Gastrocnemius medialis (tissue), 4 donors: ENCODE measurements at regions not wholly inside any gene's neighbourhood (a gene's known extent, or its start where the extent isn't known, plus 50 kb on each side); places are given as distances from the start of the nearest gene placed in this dataset.

Experiments used
- ATAC-seq, 2 donors: fragments of 150-250 bp; one replicate each; pipeline ENCODE4 v1.9.1; 2016
- DNase-seq, 2 donors: peaks; one replicate each; pipeline ENCODE4 v3.0.0-alpha.2; 2019
- H3K27ac ChIP-seq, 4 donors: fragments of 200-600 bp; sonication (generic); 1 replicate in 1 of 4; 2 replicates in 3 of 4; pipeline ENCODE4 v1.5.1; 2016 to 2018; ENCODE audit warnings: mild to moderate bottlenecking in 2 of 4, moderate library complexity in 1 of 4
- H3K27me3 ChIP-seq, 3 donors: fragments of 200-600 bp; sonication (generic) in 2 of 3; 1 replicate in 1 of 3; 2 replicates in 2 of 3; pipeline versions ENCODE4 v1.5.1 to v1.6.0; 2016 to 2019; ENCODE audit warnings: mild to moderate bottlenecking in 1 of 3, moderate library complexity in 1 of 3
- H3K36me3 ChIP-seq, 2 donors: fragments of 200-600 bp; sonication (generic) in 1 of 2; one replicate each; pipeline ENCODE4 v1.5.1; 2017 to 2018
- H3K4me1 ChIP-seq, 2 donors: fragments of 200-600 bp; sonication (generic) in 1 of 2; one replicate each; pipeline ENCODE4 v1.5.1; 2016 to 2017; ENCODE audit warnings: mild to moderate bottlenecking in 2 of 2
- H3K4me3 ChIP-seq, 4 donors: fragments of 200-600 bp; sonication (generic) in 3 of 4; 1 replicate in 1 of 4; 2 replicates in 3 of 4; pipeline ENCODE4 v1.5.1; 2016 to 2019; ENCODE audit warnings: mild to moderate bottlenecking in 2 of 4
- H3K9me3 ChIP-seq, 3 donors: fragments of 200-600 bp; sonication (generic) in 2 of 3; 1 replicate in 1 of 3; 2 replicates in 2 of 3; pipeline ENCODE4 v1.5.1; 2016 to 2019
- CTCF ChIP-seq, 5 experiments: fragments of 450-650 bp in 3 of 5; fragments of 200-600 bp in 2 of 5; sonication (generic) in 2 of 5; IDR thresholded peaks in 4 of 5; conservative IDR thresholded peaks in 1 of 5; 1 replicate in 4 of 5; 2 replicates in 1 of 5; pipeline ENCODE4 v1.5.1; 2016 to 2019; ENCODE audit warnings: antibody characterized with exemption in 5 of 5, mild to moderate bottlenecking in 3 of 5, moderate library complexity in 3 of 5
- POLR2A ChIP-seq, 2 donors: fragments of 450-650 bp; IDR thresholded peaks; one replicate each; pipeline ENCODE4 v1.6.1; 2017; ENCODE audit warnings: antibody characterized with exemption in 2 of 2, mild to moderate bottlenecking in 2 of 2, moderate library complexity in 2 of 2
- in situ Hi-C, 4 donors: fragments of 200-750 bp; cut with MboI; loops; one replicate each; pipeline versions ENCODE4 v1.15.0 to v1.8.0; 2017; ENCODE audit warnings: low sequenced_read_pairs in 4 of 4
- intact Hi-C: fragments of 100-400 bp; cut with DNase I; formaldehyde crosslinking; loops from one replicate; pipeline ENCODE4 v1.15.1; 2023; ENCODE audit warnings: low total_unique reads

- Histone ChIP-seq H3K4me1 (peaks cover 0 to 7% of the 10 kb centered on the region in 2 donors), H3K4me3 (no peak overlapping the region), H3K9me3 (no peaks in the 10 kb centered on the region), H3K27me3 (no peaks in the 10 kb centered on the region), H3K27ac (no peak overlapping the region), H3K36me3 (no peaks in the 10 kb centered on the region)
- DNase-seq (no peak), ATAC-seq (no peak)
- in situ Hi-C loops = no loop called here
- intact Hi-C loops = loop anchor here (5.0 kb wide), 1 partner anchor 213 kb away; no protein-coding TSS in a partner anchor
- no peak for TF ChIP-seq POLR2A (IDR thresholded peaks at IDR 0.05)
- no peak for TF ChIP-seq CTCF (IDR thresholded peaks at IDR 0.05 in 4 of 5, conservative IDR thresholded peaks at IDR 0.05 in 1 of 5)
Observed at GRCh38 chr3:64975147-64975546, 287.3 kb upstream of the ADAMTS9 start.

GRCh38 chr3:64974401-64974800, 286.6 kb upstream of the ADAMTS9 start:
- H3K36me3 ChIP-seq = no peaks in the 10 kb centered on the region
- peaks cover 0 to 7% of the 10 kb centered on the region in 2 donors for H3K4me1 ChIP-seq
- H3K27me3 ChIP-seq = no peaks in the 10 kb centered on the region
- H3K27ac ChIP-seq = no peak overlapping the region
- intact Hi-C loops (no loop called here), in situ Hi-C loops (no loop called here)
- TF ChIP-seq POLR2A (IDR thresholded peaks at IDR 0.05) (no peak), CTCF (IDR thresholded peaks at IDR 0.05 in 4 of 5, conservative IDR thresholded peaks at IDR 0.05 in 1 of 5) (no peak)
- H3K4me3 ChIP-seq = no peak overlapping the region
- no peaks in the 10 kb centered on the region for H3K9me3 ChIP-seq
- no peak for ATAC-seq
- no peak for DNase-seq

GRCh38 chr3:64972793-64973192, 285.0 kb upstream of the ADAMTS9 start:
- in situ Hi-C loops = no loop called here
- H3K36me3 ChIP-seq = no peaks in the 10 kb centered on the region
- TF ChIP-seq POLR2A (IDR thresholded peaks at IDR 0.05) (no peak), CTCF (IDR thresholded peaks at IDR 0.05 in 4 of 5, conservative IDR thresholded peaks at IDR 0.05 in 1 of 5) (no peak)
- no peak for DNase-seq
- H3K9me3 ChIP-seq = no peaks in the 10 kb centered on the region
- H3K27me3 ChIP-seq = no peaks in the 10 kb centered on the region
- H3K4me3 ChIP-seq = no peak overlapping the region
- ATAC-seq = no peak
- H3K27ac ChIP-seq = no peak overlapping the region
- peaks cover 0 to 7% of the 10 kb centered on the region in 2 donors for H3K4me1 ChIP-seq
- intact Hi-C loops = no loop called here

DNA sequence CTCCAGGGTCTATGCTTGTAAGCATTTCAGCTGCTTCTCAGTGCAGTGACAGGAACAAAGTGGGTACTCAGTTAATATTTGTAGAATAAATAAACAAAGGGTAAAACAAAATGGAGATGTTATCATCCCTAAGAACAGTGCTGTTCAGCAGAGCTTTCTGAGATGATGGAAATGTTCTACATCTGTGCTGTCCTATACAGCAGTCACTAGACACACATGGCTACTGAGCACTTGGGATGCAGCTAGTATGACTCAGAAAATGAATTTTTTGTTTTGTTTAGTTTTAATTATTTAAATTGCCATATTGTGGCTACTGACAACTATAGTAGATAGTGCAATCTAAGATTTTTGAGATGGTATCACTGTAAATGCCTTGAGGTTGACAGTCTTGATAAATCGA, 283.8 kb upstream of the ADAMTS9 start:
- DNase-seq (no peak), ATAC-seq (no peak)
- in situ Hi-C loops (no loop called here), intact Hi-C loops (no loop called here)
- H3K36me3 ChIP-seq = no peaks in the 10 kb centered on the region
- H3K27me3 ChIP-seq = no peaks in the 10 kb centered on the region
- no peaks in the 10 kb centered on the region for H3K9me3 ChIP-seq
- TF ChIP-seq CTCF (IDR thresholded peaks at IDR 0.05 in 4 of 5, conservative IDR thresholded peaks at IDR 0.05 in 1 of 5) (no peak), POLR2A (IDR thresholded peaks at IDR 0.05) (no peak)
- H3K4me1 ChIP-seq = peaks cover 0 to under 1% of the 10 kb centered on the region in 2 donors
- H3K4me3 ChIP-seq = no peak overlapping the region
- no peak overlapping the region for H3K27ac ChIP-seq

DNA sequence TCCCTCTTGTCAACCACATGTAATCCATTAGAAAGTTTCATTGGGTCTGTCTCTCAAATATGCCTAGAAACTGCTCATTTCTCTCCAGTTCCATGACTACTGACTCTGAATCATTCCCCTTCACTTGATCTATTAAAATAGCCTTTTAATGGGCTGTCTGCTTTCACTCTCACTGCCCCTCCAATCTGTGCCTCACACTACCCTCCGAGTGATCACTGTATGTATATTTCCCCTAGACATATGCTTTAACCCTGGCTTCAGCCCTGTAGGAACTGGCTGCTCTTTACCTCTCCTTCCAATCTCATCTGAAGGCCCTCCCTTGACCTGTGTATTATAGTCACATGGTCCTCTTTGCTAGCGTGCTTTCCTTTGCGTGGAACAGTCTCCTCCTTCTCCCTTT, 282.8 kb upstream of the ADAMTS9 start:
- TF ChIP-seq POLR2A (IDR thresholded peaks at IDR 0.05) (no peak), CTCF (IDR thresholded peaks at IDR 0.05 in 4 of 5, conservative IDR thresholded peaks at IDR 0.05 in 1 of 5) (no peak)
- no peaks in the 10 kb centered on the region for H3K36me3 ChIP-seq
- H3K9me3 ChIP-seq = no peaks in the 10 kb centered on the region
- ATAC-seq = no peak
- DNase-seq = no peak
- in situ Hi-C loops (no loop called here), intact Hi-C loops (no loop called here)
- H3K27me3 ChIP-seq = no peaks in the 10 kb centered on the region
- no peak overlapping the region for H3K4me3 ChIP-seq
- H3K27ac ChIP-seq = no peak overlapping the region
- H3K4me1 ChIP-seq = no peaks in the 10 kb centered on the region
